ENCODE measurements at regions not wholly inside any gene's neighbourhood (a gene's known extent, or its start where the extent isn't known, plus 50 kb on each side); places are given as distances from the start of the nearest gene placed in this dataset.

- no peak for TF ChIP-seq CEBPB (IDR thresholded peaks at IDR 0.05)
- TF ChIP-seq YY1 (IDR thresholded peaks at IDR 0.05; ENCODE audit: low read depth): no peak
- TF ChIP-seq RAD21 (IDR thresholded peaks at IDR 0.05; ENCODE audit: low read depth): no peak
- TF ChIP-seq REST (IDR thresholded peaks at IDR 0.05; ENCODE audit: low read depth): no peak
- TF ChIP-seq CREB1 (IDR thresholded peaks at IDR 0.05; ENCODE audit: low read depth): no peak
- TF ChIP-seq EP300 (IDR thresholded peaks at IDR 0.05; ENCODE audit: borderline replicate concordance): no peak
- no peak for TF ChIP-seq FOXM1 (IDR thresholded peaks at IDR 0.05; ENCODE audit: borderline replicate concordance, low read depth)
- no peak for TF ChIP-seq TAF1 (IDR thresholded peaks at IDR 0.05; ENCODE audit: low read depth)
- no peak for TF ChIP-seq TCF12 (IDR thresholded peaks at IDR 0.05; ENCODE audit: low read depth)
- no peak for TF ChIP-seq TEAD4 (IDR thresholded peaks at IDR 0.05)
- no peak for TF ChIP-seq EGR1 (IDR thresholded peaks at IDR 0.05)
- TF ChIP-seq NFIC (IDR thresholded peaks at IDR 0.05): no peak
- TF ChIP-seq USF1 (IDR thresholded peaks at IDR 0.05): no peak
- TF ChIP-seq MAX (IDR thresholded peaks at IDR 0.05): no peak
Observed at GRCh38 chr1:234929369-234929768, 199.3 kb downstream of the TOMM20 start.
